Ammon's horn (tissue), 1 donor: ENCODE measurements at regions not wholly inside any gene's neighbourhood (a gene's known extent, or its start where the extent isn't known, plus 50 kb on each side); places are given as distances from the start of the nearest gene placed in this dataset.
"Not testable (repeated sequence)": the region's sequence is repeated elsewhere in the genome, so short reads cannot be mapped to it uniquely, and the experiment has no call there.

Experiments
- DNase-seq: peaks from one replicate; pipeline ENCODE4 v3.0.0-alpha.2; 2016; ENCODE audit warnings: low spot score

DNA sequence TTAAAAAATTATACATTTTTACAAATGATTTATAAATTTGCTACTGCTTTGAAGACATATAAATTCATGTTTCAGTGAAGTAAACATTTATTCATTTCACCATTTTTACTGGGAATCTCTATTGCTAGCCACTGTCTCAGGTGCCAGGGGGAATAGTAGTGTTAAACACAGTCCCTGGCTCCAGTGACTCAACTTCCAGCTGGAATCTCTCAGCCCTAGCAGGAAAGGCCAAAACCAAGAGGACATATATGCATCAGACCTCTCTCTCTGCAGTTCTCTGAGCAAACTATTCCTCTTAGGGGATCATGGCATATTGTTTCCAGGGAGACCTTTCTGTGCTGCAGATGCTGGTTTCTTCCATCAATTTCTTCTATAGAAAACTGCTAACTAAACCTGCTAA lies 1009.0 kb upstream of the LCORL start:
- no peak for DNase-seq

DNA sequence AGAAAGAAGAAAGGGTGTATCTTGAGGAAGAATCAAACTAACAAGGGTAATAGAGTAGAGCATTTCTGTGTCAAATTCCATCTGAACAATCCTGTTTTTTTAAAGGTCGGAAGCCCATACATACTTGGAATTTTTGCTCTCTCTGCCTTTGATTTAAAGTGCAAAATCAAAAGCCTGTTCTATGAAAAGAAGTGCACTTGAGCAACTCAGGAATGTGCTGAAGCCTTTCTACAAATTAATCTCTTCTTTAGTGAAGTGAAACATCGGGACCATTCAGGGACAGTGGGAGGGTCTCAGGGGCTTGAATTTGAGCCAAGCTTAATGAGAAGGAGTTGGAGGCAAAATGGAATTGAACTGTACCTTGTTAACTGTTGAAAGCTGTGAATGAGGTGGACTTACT lies 1008.5 kb upstream of the LCORL start:
- no peak for DNase-seq

DNA sequence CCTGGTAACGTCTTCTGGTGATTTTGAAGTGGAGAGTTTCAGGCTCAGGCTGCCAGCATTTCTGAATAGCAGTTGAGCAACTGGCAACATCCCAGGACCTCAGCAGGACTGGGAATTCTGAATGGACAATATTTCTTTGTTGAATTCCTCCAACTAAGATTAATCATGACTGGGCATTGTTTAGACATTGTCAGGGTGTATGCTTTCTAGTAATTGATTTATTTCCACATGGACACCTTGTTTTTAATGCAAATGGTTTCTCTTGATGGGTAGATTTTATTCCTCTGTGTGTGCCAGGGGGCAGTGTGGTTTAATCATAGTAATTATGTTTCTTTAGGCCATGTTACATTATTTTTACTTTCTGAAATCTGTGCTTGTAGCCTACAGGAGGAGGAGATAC lies 1004.7 kb upstream of the LCORL start:
- peak; percentile 75 for DNase-seq

DNA sequence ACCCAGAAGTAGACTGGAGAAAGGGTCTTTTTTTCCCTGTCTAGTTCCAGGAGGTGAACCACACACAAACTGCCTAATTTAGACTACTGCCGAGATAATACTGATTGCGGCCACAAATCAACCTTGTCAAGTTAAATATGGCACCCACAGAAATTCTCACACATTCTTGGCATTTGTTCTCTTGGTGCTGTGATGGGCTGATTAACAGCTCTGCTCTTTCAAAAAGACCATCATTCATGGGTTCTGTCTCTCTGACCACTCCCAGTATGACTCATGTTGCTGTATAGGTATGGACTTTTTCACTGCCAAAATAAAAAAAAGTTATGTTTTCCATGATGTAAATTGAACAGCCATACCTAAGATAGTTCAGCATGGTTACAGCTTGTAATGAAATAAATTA lies 1003.5 kb upstream of the LCORL start:
- no peak for DNase-seq

DNA sequence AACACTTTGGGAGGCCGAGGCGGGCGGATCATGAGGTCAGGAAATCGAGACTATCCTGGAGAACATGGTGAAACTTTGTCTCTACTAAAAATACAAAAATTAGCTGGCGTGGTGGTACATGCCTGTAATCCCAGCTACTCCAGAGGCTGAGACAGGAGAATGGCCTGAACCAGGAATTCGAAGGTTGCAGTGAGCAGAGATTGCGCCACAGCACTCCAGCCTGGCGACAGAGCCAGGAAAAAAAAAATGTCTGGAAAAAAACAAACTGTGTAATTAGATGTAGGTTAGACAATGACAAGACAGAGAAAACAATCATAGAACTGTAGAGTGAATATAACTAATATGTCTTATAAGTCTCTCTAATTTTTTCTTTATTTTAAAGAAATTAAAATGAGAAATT lies 1002.5 kb upstream of the LCORL start:
- DNase-seq: no peak

DNA sequence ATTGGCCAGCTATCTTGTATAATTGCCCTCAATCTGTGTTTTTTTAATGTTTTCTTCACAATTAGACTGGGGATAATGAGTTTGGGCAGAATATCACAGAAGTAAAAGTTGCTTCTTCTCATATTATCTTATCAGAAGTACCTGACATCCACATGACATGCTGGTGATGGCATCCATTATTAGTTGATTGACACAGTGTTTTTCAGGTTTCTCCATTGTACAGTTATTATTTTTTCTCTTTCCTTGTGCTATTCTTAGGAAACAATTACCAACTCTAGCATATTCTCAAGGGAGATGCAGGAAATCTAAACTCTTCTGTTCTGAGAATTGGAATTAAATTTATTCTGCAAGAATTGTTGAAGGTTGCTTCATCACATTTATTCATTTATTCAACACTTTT lies 1000.1 kb upstream of the LCORL start:
- no peak for DNase-seq

DNA sequence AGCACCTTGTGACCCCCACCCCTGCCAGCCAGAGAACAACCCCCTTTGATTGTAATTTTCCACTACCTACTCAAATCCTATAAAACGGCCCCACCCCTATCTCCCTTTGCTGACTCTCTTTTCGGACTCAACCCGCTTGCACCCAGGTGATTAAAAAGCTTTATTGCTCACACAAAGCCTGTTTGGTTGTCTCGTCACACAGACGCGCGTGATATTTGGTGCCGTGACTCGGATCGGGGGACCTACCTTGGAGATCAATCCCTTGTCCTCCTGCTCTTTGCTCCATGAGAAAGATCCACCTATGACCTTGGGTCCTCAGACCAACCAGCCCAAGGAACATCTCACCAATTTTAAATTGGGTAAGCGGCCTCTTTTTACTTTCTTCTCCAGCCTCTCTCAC lies 995.0 kb upstream of the LCORL start:
- not testable (repeated sequence) for DNase-seq

DNA sequence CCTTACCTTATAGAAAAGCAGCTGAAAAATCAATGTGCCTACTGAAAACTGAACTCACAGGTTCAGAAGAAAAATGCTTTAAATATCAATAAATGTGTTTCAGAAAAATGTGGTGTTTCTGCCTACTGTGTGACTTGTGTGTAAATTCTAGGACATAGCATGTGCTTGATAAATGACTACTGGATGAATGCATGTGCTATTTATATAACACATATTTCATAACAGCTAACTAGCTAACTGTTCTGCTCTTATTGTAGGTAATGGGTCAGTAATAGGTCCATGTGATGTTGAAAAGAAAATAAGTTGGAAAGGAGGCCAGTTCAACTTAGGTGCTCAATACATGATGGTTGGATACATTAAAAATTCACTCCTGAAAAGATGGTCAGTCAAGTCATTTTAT lies 993.0 kb upstream of the LCORL start:
- no peak for DNase-seq

DNA sequence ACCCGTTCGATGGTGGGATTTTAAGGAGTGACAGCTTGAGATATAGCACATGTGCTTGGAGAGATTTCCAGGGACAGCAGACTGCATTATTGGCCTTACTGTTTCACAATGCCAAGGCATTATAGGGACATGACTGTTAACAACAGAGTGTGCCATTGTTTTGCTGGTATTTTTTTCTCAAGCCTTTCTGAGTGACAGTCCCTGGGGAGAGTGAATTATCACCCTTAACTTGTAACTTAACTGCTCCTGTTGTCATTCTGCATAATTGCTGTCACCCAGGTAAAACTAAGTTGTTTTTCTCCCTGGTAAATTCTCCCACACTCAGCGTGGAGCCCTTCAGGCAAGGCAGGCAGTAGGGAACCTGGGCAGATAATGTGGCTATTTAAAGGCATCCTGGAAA lies 989.2 kb upstream of the LCORL start:
- no peak for DNase-seq

DNA sequence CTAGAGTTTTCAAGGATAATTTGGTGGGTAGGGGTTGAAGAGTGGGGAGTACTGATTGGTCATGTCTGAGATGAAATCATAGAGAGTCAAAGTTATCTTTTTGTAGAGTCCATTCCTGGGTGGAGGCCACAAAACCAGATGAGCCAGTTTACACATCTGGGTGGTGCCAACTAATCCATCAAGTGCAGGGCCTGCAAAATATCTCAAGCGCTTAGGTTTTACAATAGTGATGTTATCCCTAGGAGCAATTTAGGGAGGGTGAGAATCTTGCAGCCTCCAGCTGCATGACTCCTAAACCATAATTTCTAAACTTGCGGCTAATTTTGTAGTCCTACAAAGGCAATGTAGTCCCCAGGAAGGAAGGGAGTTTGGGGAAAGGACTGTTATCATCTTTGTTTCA lies 988.3 kb upstream of the LCORL start:
- DNase-seq: no peak

DNA sequence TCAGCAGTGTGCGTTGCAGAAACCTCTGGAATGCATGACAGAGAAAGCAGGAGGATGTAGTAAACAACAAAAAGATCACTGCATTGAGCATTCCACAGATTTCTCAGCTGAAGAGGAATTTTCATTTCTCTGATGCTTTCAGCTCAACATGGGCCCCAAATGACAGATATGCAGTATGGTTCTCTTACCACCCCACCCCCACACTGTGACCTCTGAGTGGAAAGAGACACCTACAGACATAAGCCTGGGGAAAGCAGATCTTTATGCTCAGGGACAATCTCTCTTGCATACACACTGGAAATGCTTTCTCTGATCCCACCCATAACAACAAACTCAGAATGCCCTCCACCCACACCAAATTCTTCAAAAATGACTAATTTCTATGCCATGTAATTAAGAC lies 983.7 kb upstream of the LCORL start:
- DNase-seq: no peak

DNA sequence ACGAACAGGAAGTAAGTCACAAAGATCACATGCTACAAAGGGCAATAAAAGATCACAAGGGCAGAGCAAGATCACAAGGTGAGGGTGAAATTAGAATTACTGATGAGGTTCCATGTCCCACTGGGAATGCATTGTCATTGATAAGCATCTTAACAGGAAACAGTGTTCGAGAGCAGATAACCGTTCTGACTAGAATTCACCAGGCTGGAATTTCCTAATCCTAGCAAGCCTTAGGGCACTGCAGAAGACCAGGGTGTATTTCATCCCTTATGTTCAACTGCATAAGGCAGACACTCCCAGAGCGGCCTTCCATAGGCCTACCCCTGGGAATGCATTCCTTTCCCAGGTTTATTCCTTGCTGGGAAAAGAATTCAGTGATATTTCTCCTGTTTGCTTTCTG lies 980.6 kb upstream of the LCORL start:
- DNase-seq: no peak

DNA sequence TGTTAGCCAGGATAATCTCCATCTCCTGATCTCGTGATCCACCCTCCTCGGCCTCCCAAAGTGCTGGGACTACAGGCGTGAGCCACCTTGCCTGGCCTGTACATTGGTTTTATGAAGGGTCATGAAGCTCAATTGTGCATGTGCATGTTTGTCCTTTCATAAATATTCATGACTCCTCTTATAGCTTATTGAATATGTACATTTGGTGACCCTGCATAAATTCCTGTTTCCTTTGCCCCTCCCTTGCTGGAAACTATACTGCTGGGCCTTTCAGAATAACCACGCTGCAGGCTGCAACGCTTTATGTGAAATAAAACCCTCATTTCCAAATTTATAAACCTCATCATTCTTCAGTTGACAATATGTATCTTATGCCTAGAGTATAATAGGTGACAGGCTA lies 978.0 kb upstream of the LCORL start:
- DNase-seq: no peak

DNA sequence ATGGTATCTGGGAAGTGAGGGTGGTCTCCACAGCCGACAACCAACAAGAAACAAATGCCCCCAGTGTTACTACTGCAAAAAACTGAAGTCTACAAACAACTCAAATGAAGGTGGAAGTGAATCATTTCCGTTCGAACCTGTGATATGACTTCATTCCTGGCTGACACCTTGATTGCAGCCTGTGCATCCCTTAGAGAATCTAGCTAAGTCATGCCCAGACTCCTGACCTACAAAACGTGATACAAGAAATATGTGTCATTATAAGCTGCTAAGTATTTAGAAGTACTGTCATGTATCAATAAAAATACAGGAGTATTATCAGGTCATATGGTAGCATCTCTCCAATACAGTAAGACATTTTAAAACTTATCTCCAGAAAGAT lies 959.7 kb upstream of the LCORL start:
- no peak for DNase-seq

DNA sequence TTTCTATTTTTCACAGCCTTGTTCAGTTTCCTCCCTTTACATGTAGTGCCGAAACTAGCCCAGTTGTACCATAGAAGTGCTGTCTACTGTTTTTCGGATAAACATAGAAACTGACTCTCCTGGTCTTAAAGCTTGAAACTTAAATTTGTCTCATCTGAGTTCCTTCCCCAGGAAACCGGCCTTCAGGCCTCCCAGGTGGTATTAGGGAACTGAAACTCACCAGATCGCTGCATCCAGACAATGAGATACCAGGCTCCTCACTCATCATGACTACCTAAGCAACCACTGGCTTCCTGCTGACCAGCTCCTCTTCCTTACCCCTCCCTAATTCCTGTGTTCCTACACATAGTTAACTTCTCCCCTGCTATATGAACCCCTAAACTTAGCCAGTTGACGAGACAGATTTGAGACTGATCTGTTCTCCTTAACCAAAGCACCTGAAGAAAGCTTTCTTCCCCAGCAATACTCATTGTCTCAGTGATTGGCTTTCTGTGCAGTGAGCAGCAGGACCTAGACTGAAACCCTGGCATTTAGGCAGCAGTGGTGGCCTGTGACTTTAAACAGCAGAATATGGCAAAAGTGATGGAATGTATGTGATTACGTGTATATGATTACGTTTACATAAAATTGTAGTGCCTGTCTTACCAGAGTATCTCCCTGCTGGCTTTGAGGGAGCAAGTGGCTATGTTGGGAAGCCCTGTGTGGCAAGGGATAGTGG lies 959.1 kb upstream of the LCORL start:
- DNase-seq: no peak

DNA sequence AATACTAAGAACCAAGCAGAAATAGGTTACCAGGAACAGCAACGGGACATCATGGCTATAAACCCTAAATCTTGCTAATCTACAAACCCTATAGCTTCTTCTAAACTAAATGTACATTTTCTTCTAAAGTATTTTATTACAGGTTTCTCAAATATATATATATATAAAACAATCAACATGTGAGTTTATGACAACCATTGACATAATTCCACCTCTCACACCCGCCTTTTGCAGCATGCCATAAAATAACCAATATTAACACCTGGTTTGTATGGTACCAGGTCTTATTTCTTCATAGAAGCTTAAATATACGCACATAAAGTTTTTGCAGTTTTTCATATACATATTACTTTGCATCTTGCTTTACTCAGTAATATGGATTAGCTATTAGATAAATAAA lies 955.3 kb upstream of the LCORL start:
- DNase-seq: no peak

DNA sequence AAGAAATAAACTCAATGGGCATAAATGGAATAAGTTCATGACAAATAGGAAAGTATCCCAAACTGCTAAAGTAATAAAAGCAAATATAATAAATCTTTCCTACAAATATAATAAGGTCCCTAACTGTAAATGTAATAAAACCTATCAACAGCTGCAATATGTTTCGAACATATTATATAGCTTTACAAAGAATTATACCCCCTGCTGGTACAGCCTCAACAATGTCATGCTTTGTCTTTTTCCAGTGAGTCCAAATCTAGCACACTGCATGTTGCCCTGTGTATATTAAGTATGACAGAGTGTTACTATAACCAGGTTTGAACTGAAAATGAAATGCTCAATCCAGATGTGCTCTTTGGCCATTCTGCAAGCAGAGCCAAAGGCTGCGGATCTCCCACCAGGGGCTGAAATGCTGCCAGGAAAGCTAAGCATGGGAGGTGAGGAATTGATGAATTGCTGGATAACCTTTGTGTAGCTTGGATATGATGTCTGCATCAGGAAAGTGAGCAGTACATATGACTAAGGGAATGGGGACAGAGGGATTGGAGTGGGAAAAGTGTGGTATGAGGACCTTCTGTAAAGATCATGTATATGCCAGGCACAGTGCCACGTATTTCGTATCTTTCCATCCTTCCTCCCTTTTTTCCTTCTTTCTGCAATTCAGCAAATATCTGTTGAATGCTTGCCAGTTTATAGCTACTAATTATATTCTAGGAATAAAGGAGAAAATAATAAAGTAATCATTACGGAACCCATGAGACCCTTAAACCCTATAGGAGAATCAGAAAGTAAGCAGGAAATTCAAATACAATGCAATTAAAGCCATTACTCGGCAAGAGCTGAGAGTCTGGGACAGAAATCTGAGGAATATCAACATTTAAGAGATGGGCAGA lies 954.6 kb upstream of the LCORL start:
- no peak for DNase-seq

DNA sequence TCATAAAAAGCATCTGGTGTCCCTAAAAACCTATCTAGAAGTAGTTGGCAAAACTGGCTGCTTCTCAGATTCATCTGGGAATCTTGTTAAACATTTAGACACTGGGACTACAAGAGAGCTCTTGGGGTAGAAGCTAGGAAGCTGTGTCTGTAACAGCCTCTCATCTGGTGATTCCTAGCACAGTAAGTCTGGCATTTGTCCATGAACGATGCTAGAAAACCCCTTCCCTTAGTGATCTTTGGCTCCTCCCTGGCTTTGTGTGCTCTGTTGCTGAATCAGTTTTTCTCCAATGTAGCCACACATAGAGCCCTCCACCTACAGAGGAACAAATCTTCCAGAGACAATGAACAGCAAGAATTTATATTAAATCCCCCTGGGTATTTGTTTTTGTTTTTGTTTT lies 951.7 kb upstream of the LCORL start:
- DNase-seq: no peak

DNA sequence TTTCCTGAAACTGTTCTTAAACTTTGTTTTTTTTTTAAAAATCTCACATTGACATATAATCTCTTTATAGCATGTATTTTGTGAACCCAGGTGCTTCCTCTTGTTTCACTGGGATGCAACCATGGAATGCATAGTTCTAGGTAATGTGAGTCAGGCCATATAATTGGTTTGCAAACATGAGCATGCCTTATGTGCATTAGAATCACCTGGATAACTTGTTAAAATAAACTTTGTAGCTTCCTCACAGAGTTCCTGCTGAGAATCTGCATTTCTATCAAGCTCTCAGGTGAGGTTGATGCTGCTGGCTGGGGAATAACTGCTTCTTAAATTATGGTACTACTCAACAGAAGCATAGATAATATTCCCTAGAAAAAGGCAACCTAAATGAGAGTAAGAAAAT lies 940.3 kb upstream of the LCORL start:
- DNase-seq: no peak

DNA sequence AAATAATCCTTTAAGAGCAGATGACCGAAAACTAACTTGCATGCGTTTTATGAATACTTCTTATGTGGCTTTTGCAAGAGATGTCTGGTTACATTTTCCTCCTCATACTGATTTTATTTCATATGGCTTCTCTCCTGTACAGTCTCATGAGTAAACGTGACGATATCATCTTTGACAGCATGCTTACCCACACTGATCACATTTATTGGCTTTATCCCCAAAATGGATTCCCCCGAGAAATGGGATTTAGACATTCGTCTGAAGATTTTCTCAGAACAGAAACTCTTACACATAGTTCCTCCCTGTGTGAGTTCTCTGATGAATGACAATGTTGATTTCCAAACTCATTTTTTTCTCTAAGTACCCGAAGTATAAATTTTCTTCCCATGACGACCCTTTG lies 939.7 kb upstream of the LCORL start:
- no peak for DNase-seq

DNA sequence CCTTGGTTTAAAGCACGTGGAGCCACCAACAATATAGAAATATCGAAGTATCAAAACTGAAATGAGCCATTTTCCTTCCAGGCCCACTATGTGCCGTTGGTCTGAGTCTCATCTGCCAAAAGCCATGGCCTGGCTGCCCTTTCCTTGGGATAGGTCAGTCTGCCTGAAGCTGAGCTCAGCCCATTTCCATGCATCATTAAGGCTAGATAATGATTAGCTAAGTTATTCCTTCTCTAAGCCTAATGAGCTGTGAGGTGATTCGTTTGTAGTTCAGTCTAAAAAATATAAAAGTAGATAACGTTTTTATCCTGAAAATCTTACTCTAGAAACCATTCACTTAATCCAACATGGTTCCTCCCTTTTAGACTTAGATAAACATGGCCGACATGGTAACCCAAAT lies 936.2 kb upstream of the LCORL start:
- no peak for DNase-seq

DNA sequence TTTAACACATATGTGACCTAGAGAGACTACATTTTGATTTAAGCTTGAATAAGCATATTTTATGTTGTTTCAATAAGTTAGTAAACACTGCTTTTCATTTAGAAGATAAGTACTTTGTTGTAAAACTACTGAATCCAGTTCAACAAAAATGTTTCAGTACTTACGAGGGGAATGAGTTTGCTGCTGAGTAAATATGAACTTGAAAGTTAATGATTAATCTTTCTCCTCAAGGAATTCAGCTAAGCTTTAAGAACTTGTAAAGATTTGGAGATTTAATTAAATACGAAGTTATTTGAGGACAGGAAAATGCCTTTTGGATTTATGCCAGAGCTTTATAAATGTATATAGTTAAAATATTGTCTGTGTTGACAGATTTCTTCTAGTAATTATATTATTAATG lies 933.0 kb upstream of the LCORL start:
- no peak for DNase-seq

DNA sequence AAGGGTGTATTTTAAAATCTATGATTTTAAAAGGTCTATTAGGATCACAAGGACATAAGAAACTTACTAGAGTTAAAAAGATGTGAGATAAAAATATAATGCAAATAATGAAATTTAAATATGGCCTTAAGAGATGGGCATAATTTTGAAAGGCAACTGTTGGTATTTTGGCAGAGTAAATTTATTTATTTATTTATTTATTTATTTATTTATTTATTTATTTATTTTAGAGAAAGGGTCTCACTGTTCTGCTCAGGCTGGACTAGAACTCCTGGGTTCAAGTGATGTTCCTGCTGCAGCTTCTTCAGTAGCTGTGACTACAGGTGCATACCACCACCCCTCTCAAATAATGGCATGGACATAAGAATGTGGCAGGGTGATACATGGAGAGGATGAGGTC lies 932.1 kb upstream of the LCORL start:
- no peak for DNase-seq

DNA sequence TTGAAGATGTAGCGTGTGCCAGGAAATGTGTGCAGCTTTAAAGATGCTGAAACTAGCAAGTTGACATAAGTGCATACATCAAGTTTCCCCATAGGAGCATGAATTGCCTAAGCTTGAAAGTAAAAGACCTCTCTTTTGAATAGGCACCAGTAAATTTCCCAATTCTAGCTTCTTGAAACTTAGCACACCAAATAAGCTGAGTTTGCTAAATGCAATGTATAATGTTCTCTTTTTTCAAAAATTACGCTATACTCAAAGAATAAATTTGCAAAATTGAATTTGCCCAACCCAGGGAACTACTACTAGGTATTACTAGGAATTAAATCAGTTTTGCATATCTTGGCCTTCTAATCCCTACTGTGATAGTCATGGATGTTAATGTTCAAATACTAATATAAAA lies 923.9 kb upstream of the LCORL start:
- DNase-seq: no peak
